ENCODE measurements at regions not wholly inside any gene's neighbourhood (a gene's known extent, or its start where the extent isn't known, plus 50 kb on each side); places are given as distances from the start of the nearest gene placed in this dataset.

GRCh38 chr11:105553025-105553424 lies 56.8 kb upstream of the GRIA4 start:
- H3K9me3 Mint-ChIP-seq: peaks cover 22% of the 10 kb centered on the region
- H3K4me1 Mint-ChIP-seq: no peaks in the 10 kb centered on the region
- no peak overlapping the region for H3K4me3 Mint-ChIP-seq
- no peaks in the 10 kb centered on the region for H3K27me3 Mint-ChIP-seq (ENCODE audit: low read depth)
- no peak for TF ChIP-seq CTCF (IDR thresholded peaks at IDR 0.05; ENCODE audit: unreplicated experiment)
- no peak for DNase-seq (ENCODE audit: low spot score in 2 of 2, unreplicated experiment in 2 of 2)
- H3K27ac Mint-ChIP-seq: no peak overlapping the region
- no peaks in the 10 kb centered on the region for H3K36me3 Mint-ChIP-seq

- no peak for DNase-seq (ENCODE audit: low spot score in 2 of 2, unreplicated experiment in 2 of 2)
- H3K27me3 Mint-ChIP-seq (ENCODE audit: low read depth): no peaks in the 10 kb centered on the region
- H3K27ac Mint-ChIP-seq: no peak overlapping the region
- no peak for TF ChIP-seq CTCF (IDR thresholded peaks at IDR 0.05; ENCODE audit: unreplicated experiment)
- no peak overlapping the region for H3K4me3 Mint-ChIP-seq
- H3K4me1 Mint-ChIP-seq: peaks cover 11% of the 10 kb centered on the region
- H3K9me3 Mint-ChIP-seq: peaks cover 19% of the 10 kb centered on the region
- H3K36me3 Mint-ChIP-seq: no peaks in the 10 kb centered on the region
Observed at GRCh38 chr11:105548359-105548758, 61.5 kb upstream of the GRIA4 start.

- Mint-ChIP-seq H3K27me3 (ENCODE audit: low read depth) (no peaks in the 10 kb centered on the region), H3K27ac (no peak overlapping the region), H3K4me1 (no peaks in the 10 kb centered on the region), H3K4me3 (no peak overlapping the region), H3K9me3 (peaks cover 4% of the 10 kb centered on the region), H3K36me3 (no peaks in the 10 kb centered on the region)
- no peak for DNase-seq (ENCODE audit: low spot score in 2 of 2, unreplicated experiment in 2 of 2)
- TF ChIP-seq CTCF (IDR thresholded peaks at IDR 0.05; ENCODE audit: unreplicated experiment): no peak
Observed at GRCh38 chr11:105538588-105538987, 71.3 kb upstream of the GRIA4 start.

GRCh38 chr11:105537531-105537930 lies 72.3 kb upstream of the GRIA4 start:
- Mint-ChIP-seq H3K9me3 (peaks cover 4% of the 10 kb centered on the region), H3K36me3 (no peaks in the 10 kb centered on the region), H3K4me1 (no peaks in the 10 kb centered on the region), H3K27me3 (ENCODE audit: low read depth) (no peaks in the 10 kb centered on the region), H3K27ac (no peak overlapping the region), H3K4me3 (no peak overlapping the region)
- TF ChIP-seq CTCF (IDR thresholded peaks at IDR 0.05; ENCODE audit: unreplicated experiment): no peak
- no peak for DNase-seq (ENCODE audit: low spot score in 2 of 2, unreplicated experiment in 2 of 2)

GRCh38 chr11:105524286-105524685 lies 85.6 kb upstream of the GRIA4 start:
- no peak for TF ChIP-seq CTCF (IDR thresholded peaks at IDR 0.05; ENCODE audit: unreplicated experiment)
- peaks cover 9% of the 10 kb centered on the region for H3K36me3 Mint-ChIP-seq
- peaks cover 24% of the 10 kb centered on the region for H3K9me3 Mint-ChIP-seq
- H3K4me3 Mint-ChIP-seq: no peak overlapping the region
- peaks cover 8% of the 10 kb centered on the region for H3K4me1 Mint-ChIP-seq
- no peak for DNase-seq (ENCODE audit: low spot score in 2 of 2, unreplicated experiment in 2 of 2)
- H3K27ac Mint-ChIP-seq: no peak overlapping the region
- H3K27me3 Mint-ChIP-seq (ENCODE audit: low read depth): no peaks in the 10 kb centered on the region

GRCh38 chr11:105520706-105521345 lies 89.0 kb upstream of the GRIA4 start:
- no peak for TF ChIP-seq CTCF (IDR thresholded peaks at IDR 0.05; ENCODE audit: unreplicated experiment)
- peaks cover 21% of the 10 kb centered on the region for H3K9me3 Mint-ChIP-seq
- no peaks in the 10 kb centered on the region for H3K27me3 Mint-ChIP-seq (ENCODE audit: low read depth)
- peaks cover 8% of the 10 kb centered on the region for H3K4me1 Mint-ChIP-seq
- DNase-seq (ENCODE audit: low spot score in 2 of 2, unreplicated experiment in 2 of 2): no peak
- no peak overlapping the region for H3K27ac Mint-ChIP-seq
- H3K4me3 Mint-ChIP-seq: no peak overlapping the region
- H3K36me3 Mint-ChIP-seq: peaks cover 2% of the 10 kb centered on the region
